SHP77 treated with DMSO at 0.1 percent for 48 hours (cell line): ENCODE measurements at regions not wholly inside any gene's neighbourhood (a gene's known extent, or its start where the extent isn't known, plus 50 kb on each side); places are given as distances from the start of the nearest gene placed in this dataset.
"Not testable (repeated sequence)": the region's sequence is repeated elsewhere in the genome, so short reads cannot be mapped to it uniquely, and the experiment has no call there.

ENCODE experiments used
- DNase-seq: peaks from one replicate; lab custom pipeline; 2025; lab: John Stamatoyannopoulos, UW

DNA sequence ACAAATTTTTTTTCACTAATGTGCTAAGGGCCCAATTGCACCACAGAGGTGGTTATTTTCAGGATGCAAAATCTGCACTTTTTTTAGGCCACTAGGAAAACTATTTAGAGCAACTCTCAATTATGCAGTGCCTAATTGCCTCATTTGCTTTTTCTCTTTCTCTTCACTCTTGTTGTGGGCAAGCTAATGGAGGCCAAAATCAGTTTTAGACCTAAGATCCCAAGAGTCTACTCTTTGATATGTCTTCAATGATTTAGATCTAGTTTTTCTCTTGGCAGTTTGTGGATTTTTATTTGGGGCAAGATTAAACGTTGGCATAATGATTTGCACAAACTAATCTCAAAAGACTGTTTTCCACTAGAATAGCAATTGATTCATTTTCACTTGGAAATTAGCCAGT, 1996.9 kb downstream of the LRRC4C start:
- no peak for DNase-seq

DNA sequence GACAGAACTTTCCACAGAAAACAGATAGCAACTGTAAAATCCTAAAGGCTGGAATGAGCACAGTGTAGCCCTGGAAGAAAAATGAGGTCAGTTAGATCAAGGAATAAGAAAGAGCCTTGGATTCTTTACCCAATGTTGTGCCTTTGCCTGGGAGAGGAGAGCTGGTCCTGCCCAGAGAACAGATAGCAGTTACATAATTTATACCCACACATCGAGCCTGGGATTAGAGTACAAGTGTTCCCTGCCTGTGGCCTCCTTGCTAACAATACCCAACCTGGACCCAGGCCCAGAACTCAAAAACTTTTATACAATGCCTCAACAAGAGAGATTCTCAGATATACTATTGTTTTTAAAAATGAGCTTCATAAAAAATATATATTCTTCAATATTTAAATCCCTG, 1998.4 kb downstream of the LRRC4C start:
- DNase-seq, result no peak

DNA sequence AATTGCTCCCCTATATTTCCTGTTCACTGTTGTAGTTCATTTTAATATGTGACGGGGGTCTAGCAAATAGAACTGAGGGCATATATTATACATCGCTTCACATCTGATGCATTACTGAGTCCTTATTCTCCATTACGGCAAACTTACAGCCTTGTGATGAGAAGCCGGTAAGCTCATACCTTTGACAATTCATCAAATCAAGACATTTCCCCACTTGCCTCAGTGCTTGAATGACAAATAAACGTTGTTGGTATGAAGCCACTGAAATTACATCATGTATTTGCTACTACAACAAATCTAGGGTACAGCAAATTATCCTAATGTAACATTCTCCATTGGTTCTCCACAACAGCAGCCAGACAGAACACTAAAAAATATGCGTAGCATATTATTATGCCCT, 1999.8 kb downstream of the LRRC4C start:
- no peak for DNase-seq

DNA sequence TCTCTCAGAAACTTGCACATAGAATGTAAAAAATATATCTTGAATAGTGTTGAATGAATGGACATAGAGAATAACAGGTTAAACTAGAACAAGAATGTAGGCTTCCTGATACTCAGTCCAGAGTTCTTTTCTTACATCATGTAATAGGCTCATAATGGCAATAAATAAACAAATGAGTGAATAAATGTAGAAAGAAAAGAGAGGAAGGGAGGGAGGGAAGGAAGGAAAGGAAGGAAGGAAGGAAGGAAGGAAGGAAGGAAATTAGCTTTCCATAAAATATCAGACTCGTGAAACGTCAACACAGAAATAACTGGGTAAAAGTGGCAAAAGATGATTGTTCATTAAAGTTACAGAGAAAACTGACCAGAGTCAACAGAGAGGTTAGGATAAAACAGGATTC, 2001.0 kb downstream of the LRRC4C start:
- no peak for DNase-seq

DNA sequence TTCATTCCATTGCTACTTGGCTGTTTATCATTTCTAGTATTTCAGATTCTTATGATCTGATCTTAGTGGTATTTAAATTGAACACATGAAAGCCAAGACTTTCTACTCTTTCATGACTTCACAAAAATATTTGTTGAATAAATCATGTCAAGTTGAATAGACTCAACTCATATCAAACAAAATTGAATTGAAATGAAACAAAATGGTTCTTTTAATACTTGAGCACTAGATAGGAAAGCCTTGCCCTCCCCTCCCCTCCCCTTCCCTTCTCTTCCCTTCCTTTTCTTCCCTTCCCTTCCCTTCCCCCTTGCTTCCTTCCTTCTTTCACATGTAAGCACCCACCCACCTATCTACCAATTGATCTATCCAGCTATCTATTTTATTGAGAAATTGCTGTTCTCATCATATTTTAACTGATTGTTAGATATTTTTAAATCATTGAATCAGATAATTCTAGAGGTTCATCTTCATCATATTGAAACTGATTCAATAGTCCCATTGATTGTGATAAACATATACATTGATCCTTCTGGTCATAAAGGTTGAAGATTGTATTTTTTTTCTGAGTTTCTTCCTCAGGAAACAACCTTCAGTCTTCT, 2015.9 kb downstream of the LRRC4C start:
- no peak for DNase-seq

DNA sequence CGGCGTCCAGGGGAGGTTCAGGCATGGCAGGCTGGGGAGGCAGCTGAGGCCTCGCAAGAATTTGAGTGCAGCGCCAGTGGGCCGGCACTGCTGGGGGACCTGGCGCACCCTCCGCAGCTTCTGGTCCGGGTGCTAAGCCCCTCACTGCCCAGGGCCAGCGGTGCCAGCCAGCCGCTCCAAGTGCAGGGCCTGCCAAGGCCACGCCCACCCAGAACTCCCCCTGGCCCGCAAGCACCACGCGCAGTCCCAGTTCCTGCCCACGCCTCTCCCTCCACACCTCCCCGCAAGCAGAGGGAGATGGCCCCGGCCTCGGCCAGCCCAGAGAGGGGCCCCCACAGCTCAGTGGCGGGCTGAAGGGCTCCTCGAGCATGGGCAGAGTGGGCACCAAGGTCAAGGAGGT, 2017.3 kb downstream of the LRRC4C start:
- DNase-seq, result no peak

DNA sequence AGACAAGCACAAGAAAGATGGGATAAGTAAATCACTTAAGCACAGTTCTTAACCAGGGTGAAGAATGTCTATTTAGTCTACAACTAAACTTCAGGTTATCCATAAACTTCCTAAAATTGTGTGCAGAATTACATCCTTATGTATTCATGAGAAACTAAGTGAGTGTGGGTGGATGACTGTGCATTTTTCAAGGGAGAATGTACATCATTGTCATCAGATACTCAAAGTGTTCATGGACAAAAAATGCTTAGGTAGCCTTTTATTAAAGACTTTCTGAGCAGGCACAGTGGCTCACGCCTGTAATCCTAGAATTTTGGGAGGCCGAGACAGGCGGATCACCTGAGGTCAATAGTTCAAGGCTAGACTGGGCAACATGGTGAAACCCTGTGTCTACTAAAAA, 2023.8 kb downstream of the LRRC4C start:
- DNase-seq, result no peak

DNA sequence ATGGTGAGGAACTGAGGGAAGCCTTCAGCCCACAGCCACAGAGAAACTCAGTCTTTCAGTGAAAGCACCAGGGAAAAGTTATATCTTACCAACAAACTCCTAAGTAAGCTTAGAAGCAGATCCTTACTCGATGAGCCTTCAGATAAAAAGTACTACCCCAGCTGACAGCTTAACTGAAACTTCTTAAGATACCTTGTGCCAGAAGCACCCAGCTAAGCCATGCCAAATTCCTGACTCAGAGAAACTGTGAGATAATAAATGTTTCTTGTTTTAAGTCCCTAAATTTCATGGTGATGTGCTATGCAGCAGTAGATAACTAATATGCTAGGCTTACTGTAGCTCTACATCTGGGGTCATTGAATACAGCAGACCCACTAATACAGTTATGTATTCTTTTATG, 2025.0 kb downstream of the LRRC4C start:
- DNase-seq, result no peak

DNA sequence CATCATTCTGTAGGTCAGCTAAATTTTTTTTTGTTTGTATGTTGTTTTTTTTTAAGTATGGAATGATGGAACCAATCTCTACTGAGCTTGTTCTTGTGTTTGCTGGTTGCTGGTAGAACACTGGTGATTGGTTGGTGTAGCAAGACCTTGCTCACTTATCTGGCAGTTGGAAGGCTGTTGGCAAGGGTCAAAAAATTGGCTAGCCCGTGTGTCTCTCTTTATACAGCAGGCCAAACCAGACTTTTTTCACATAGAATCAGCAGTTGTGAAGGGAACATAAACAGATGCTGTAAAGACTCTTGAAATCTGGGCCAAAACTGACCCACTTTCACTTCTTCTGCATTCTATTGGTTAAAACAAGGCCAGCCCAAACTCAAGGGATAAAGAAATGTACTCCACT, 2026.5 kb downstream of the LRRC4C start:
- no peak for DNase-seq

DNA sequence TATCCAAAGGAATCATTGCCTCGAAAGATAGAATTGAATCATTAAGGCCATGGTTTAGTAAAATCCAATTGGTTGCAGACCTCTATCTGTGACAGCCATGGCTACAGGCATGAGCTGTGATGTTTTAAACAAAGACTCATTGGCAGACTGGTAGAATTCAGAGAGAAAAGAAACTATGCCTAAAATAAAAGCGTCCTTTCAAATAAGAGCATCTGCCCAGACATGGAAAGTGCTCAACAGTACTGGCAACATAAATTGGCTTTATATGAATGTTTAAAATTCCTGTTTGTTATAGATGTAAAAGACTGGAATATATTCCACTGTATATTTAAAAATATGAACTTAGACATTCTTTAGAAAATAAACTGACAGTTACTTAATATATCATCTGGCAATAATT, 2034.2 kb downstream of the LRRC4C start:
- DNase-seq, result no peak

DNA sequence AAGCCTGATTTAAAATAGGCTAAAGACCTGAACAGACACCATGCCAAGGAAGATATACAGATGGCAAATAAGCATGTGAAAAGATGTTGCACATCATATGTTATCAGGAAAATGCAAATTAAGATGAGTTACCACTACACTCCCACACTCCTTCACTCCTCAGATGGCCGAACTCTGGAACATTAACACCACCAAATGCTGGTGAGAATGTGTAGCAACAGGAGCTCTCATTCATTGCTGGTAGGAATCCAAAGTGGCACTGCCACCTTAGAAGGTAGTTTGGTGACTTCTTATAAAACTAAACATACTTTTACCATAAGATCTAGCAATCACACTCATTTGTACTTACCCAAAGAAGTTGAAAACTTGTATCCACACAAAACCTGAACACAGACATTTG, 2047.3 kb downstream of the LRRC4C start:
- DNase-seq, result no peak

DNA sequence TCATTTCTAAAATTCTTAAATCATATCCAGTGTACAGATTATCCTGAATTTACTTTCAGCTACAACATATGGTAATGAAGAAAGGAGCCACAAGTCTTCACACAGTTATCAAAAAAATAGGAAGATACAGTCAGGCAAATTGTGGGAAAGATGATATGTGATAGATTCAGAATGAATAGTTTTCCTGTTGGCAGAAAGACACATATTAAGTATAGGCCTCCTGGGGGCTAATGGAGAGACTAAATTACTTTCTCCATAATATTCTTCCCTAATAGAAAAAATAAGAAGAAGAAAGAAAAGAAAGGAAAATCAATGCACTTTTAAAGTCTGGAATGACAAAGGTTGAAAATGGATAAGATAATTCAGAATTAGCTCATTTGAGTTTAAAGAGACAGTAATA, 2073.5 kb downstream of the LRRC4C start:
- DNase-seq, result no peak

DNA sequence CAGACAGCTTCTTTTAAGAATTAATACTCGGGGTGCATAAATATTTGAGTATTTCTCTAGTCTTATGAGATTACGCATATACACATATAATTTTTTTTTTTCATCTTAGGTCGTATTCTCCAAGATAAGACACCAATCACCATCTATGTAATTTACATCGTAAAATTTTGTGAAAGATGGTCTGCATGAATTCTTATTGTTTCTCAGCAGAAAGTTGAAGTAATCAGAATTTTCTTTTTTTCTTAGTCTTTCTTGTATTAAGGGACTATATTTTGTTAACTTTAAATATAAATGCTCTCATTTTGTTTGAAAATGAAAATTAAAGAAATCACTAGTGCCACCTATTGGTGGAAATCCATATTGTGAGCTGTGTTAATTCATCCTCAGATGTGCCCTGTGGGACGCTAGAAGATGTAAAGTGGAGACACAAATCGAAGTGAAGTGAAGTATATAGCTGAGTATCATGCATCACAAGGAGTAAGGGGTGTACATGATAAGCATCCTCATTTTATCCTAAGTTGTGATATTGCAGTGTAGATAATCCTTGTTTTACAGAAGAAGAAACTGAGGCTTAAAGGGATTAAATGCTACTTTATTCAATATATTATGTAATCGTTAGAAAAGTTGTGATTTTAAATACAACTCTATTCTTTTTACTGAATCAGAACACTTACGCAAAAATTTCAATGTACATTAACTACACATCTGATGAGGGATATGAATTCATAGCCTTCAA, 2084.3 kb downstream of the LRRC4C start:
- peak; percentile 22 for DNase-seq

DNA sequence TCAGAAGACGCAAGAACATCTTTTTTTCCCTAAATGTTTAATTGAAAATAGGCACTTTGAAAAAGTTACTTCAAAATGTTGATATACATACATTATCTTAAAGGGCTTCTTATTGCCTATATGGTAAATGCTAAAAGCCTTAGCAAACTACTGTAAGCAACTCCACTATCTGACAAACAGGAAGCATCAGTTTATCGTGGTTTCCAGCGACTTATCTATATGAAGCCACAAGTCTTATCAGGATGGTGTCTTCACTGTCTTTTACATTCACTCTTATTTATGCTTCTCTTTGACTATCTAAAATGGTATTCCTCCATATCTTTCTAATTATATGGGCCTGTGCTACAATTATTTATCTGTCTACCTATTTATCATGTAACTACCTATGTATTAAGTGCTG, 2091.9 kb downstream of the LRRC4C start:
- no peak for DNase-seq

DNA sequence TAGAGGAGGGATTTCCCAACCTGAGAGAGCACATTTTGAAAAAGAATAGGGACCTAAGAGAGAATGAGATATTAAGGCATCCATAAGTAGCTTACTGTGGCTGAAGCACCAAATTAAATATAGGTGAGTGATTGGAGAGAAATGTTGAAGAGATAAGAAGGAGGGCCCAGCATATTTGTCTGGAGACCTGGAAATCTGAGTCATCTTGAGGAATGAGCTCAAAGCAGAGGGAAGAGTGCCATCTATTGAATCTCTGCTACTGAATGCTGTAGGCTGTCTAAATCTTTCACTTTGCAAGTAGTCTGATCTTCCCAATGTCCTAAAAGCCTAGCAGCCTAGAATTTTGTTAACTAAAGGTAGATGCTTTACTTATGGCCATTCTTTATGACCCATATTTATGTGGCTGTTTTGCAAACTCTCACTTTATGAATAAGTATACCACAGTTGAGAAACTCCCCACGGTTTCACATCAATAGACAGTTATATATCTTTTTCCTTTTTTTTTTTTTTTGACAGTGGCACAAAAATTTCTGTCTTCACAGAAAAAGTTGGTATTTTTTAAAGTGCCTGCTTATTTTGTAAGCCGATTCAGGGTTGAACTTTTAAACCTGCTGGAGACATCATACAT, 2093.5 kb downstream of the LRRC4C start:
- no peak for DNase-seq

DNA sequence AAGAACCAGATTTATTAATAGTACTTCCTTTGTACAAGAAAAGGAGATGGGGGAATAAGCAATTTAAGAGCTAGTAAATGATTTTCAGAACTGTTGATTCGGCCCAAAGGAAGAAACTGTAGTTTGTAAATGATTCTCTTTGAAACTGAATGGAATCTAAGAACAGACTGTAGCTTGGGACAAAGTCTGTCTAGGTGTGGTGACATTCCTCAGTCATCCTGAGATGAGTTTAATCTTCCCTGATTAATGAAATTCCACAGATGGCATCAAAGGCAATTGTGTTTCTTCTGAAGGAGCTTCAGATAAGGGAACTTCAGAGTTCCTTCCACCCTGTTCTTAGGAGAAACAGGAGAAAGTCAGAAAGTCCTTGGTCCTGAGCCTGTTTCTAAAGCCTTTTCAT, 2095.9 kb downstream of the LRRC4C start:
- no peak for DNase-seq

DNA sequence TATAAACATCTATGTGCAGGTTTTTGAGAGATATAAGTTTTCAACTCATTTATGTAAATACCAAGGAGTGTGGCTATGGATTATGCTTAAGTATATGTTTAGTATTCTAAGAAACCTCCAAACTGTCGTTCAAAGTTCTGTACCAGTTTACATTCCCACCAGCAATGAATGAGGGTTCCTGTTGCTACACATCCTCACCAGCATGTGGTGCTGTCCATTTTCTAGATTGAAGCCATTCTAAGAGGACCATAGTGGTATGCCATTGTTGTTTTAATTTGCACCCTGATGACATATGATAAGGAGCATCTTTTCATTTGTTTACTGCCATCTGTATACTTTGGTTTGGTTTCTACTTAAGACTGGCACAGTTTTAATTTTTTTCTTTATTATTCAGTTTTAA, 2097.9 kb downstream of the LRRC4C start:
- DNase-seq, result no peak

DNA sequence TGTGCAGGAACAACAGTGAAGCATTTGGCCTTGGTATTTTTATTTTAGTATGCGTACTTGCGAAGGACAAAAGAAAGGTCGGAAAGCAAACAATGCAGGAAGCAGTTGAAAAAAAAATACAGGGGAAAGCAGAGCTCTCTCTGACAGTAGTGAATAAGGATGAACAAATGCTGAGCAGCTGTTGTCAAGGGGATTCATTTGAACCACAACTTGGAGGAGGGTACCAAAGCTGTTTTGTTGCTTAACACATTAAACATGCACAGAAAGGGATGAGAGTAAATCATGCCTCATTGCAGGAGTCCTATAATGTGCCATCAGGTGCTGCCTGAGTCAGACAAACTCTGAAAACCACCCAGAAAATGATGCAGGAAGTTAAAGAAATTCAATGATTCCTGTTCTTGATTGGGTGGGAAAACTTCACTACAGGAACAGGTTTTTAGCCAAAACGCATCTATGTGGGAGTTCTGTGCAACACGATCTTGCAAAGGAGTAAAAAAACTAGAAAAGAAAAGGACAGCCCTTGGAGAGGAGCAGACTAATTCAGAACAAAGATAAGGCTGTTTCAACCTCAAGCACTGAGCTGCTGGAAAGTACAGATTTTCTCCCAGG, 2113.5 kb downstream of the LRRC4C start:
- no peak for DNase-seq

DNA sequence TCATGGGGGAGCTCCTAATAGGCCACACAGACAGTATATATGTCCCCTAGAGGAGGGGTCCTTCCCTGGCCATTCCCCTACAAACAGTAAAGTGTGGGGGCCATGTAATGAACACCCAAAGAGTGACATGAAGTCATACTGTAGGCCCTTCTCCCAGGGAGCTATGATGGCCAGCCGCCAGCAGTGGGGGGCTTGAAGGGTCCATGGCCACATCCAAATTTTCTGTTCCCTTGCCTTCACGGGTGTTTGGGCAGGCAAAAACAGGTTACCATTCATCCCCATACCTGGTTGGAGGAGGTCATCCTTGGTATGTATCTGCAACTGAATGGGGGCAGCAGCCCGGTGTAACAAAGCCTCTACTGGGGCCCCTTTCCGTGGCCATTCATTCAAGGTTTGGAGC, 2118.0 kb downstream of the LRRC4C start:
- DNase-seq, result no peak

DNA sequence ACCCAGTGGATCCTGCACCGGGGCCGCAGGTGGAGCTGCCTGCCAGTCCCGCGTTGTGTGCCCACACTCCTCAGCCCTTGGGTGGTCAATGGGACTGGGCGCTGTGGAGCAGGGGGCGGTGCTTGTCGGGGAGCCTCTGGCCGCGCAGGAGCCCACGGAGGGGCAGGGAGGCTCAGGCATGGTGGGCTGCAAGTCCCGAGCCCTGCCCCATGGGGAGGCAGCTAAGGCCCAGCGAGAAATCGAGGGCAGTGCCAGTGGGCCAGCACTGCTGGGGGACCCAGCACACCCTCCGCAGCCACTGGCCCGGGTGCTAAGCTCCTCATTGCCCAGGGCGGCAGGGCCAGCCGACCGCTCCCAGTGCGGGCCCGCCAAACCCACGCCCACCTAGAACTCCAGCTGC, 2126.4 kb downstream of the LRRC4C start:
- not testable (repeated sequence) for DNase-seq

DNA sequence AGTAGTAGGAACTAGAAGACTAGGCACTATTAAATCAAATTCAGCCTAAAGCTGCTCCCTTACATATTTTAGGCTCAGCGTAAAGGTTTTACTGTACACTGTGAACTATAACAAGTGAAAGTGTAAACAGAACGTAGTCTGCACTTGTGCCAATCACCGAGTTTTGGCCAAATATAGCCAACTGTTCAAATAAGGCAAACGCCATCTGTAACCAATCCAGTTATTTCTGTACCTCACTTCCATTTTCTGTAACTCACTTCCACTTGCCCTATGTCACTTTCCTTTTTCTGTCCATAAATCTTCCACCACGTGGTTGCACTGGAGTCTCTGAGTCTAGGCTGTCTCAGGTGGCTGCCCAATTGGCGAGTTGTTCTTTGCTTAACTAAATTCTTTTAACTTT, 2132.2 kb downstream of the LRRC4C start:
- peak; percentile 47 for DNase-seq

DNA sequence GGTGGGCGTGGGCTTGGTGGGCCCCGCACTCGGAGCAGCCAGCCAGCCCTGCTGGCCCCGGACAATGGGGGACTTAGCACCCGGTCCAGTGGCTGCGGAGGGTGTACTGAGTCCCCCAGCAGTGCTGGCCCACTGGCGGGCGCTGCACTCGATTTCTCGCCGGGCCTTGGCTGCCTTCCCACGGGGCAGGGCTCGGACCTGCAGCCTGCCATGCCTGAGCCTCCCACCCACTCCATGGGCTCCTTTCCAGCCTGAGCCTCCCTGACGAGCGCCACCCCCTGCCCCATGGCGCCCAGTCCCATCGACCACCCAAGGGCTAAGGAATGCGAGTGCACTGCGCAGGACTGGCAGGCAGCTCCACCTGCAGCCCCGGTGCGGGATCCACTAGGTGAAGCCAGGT, 2147.6 kb downstream of the LRRC4C start:
- not testable (repeated sequence) for DNase-seq

DNA sequence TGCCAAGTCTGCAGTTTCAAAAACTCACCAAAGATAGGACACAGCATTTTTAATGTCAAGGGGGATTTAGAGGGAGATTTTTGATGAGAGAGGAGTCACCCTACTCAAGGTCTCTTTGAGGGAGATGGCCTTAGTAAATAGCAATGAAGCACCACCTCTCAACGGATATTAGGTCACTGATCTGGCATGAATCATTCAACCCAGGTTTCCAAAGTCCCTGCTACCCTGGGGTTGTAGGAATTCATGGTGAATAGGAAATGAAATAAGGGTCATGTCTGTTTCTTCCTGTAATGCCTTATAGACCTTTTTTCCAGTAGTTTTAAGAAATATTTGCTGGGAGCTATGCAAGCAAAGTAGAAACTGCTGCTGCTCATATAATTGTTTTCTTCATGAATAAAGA, 2154.9 kb downstream of the LRRC4C start:
- DNase-seq, result no peak
